Lower lobe of right lung (tissue), 2 donors: ENCODE measurements at regions not wholly inside any gene's neighbourhood (a gene's known extent, or its start where the extent isn't known, plus 50 kb on each side); places are given as distances from the start of the nearest gene placed in this dataset.

Source experiments
- ATAC-seq, 2 donors: fragments of 200-7000 bp; cut with Tn5 transposase; one replicate each; pipeline ENCODE4 v1.9.1; 2020 to 2022; ENCODE audit warnings: mild to moderate bottlenecking in 2 of 2, moderate library complexity in 2 of 2
- DNase-seq: peaks from one replicate; pipeline ENCODE4 v3.0.0-alpha.2; 2020
- H3K27ac ChIP-seq: fragments of 200-600 bp; one replicate; pipeline ENCODE4 v1.8.0; 2022
- H3K27me3 ChIP-seq: fragments of 200-600 bp; one replicate; pipeline ENCODE4 v1.8.0; 2022; ENCODE audit warnings: low read depth
- H3K36me3 ChIP-seq: fragments of 200-600 bp; one replicate; pipeline ENCODE4 v1.8.0; 2022; ENCODE audit warnings: mild to moderate bottlenecking
- H3K4me1 ChIP-seq: fragments of 200-600 bp; one replicate; pipeline ENCODE4 v1.8.0; 2022
- H3K4me3 ChIP-seq: fragments of 200-600 bp; one replicate; pipeline ENCODE4 v1.8.0; 2022; ENCODE audit warnings: mild to moderate bottlenecking
- H3K9me3 ChIP-seq: fragments of 200-600 bp; one replicate; pipeline ENCODE4 v1.8.0; 2022
- intact Hi-C: fragments of 100-400 bp; cut with DNase I; formaldehyde crosslinking; loops from one replicate; pipeline ENCODE4 v1.11.0; 2022
- TF ChIP-seq, protein P1 (sequence below): fragments of 200-600 bp; IDR thresholded peaks from one replicate; pipeline ENCODE4 v1.8.0; 2022; ENCODE audit warnings: antibody characterized with exemption, mild to moderate bottlenecking
- donor health status: DM: no; HTN: yes; CAD: no; lungs with severe emphysema.

DNA sequence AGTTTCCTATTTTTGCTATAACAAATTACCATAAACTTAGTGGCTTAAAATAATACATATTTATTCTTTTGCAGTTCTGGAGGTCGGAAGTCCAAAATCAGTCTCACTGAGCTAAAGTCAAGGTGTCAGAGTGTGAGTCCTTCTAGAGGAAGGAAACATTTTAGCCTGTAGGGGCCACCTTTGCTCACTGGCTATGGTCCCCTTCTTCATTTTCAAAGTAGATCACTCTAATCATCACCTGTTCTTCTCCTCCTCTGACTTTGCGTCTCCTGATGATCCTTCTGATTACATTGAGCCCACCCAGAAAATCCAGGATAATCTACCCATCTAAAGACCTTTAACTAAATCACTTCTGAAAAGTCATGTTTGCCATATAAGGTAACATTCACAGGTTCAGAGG lies 534.4 kb upstream of the SALL1 start:
- Histone ChIP-seq H3K36me3 (no peaks in the 10 kb centered on the region), H3K27me3 (no peaks in the 10 kb centered on the region), H3K9me3 (no peaks in the 10 kb centered on the region), H3K27ac (no peak overlapping the region), H3K4me1 (no peaks in the 10 kb centered on the region), H3K4me3 (no peak overlapping the region)
- DNase-seq: no peak
- TF ChIP-seq, protein P1, sequence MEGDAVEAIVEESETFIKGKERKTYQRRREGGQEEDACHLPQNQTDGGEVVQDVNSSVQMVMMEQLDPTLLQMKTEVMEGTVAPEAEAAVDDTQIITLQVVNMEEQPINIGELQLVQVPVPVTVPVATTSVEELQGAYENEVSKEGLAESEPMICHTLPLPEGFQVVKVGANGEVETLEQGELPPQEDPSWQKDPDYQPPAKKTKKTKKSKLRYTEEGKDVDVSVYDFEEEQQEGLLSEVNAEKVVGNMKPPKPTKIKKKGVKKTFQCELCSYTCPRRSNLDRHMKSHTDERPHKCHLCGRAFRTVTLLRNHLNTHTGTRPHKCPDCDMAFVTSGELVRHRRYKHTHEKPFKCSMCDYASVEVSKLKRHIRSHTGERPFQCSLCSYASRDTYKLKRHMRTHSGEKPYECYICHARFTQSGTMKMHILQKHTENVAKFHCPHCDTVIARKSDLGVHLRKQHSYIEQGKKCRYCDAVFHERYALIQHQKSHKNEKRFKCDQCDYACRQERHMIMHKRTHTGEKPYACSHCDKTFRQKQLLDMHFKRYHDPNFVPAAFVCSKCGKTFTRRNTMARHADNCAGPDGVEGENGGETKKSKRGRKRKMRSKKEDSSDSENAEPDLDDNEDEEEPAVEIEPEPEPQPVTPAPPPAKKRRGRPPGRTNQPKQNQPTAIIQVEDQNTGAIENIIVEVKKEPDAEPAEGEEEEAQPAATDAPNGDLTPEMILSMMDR: no peak
- no peak for ATAC-seq
- intact Hi-C loops: no loop called here

DNA sequence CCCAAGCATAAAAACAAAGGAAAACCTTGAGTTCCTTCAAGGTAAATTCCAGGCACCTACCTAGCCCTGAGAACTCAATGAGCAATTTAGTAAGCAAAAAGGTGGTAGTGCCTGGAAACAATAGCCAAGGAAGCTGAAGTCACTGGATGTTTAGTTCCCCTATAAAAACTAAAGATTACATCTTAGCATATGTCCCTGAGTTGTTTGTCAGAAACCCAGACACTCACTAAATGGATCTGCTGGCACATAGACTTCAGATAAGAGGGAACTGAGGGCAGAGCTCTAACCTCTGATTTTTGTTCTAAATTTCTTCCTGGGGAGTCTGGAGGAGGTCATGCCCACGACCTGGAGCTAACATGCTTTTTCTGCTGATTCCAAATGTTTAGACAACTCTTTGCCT lies 532.8 kb upstream of the SALL1 start:
- Histone ChIP-seq H3K4me3 (no peak overlapping the region), H3K27me3 (no peaks in the 10 kb centered on the region), H3K9me3 (no peaks in the 10 kb centered on the region), H3K4me1 (no peaks in the 10 kb centered on the region), H3K27ac (no peak overlapping the region), H3K36me3 (no peaks in the 10 kb centered on the region)
- ATAC-seq (no peak), DNase-seq (no peak)
- TF ChIP-seq, protein P1: no peak
- intact Hi-C loops: no loop called here

DNA sequence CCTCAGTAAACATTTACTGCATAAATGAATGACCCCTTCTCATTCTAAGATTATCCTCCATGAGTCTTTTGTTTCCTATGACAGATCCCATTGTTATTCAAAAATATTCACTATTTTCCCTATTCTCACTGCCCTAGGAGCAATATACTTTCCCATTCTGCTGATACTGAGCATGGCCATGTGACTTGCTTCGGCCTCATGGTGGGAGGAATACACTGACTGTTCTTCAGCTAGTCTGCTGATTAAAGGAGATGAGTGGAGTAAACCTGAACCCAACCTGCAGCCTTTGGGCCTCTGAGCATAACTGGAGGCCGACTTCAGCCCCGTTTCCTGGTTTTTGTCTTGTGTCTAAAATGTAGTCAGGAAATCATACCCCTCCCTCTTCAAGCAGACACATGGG lies 531.8 kb upstream of the SALL1 start:
- DNase-seq: no peak
- TF ChIP-seq, protein P1: no peak

DNA sequence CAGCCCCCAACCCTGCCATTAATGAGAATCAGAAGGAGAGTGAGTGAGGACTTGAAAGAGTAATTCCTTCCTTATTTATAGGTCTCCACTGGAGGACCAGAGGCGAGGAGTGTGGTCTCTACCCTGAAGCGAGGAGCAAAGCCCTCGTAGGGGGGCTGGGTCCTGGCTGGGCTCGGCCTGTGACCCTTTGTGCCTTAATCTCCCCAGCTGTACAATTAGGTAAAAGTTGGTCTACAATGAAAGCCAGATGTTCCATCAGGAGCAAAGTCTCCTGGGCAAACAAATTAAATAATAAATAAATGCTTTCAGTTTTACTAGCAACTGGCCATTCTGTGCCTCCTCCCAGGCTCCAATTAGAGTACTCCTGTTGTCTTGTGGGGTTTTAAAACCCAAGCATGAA lies 523.5 kb upstream of the SALL1 start:
- Histone ChIP-seq H3K36me3 (no peaks in the 10 kb centered on the region), H3K27ac (no peak overlapping the region), H3K4me1 (no peaks in the 10 kb centered on the region), H3K27me3 (no peaks in the 10 kb centered on the region), H3K4me3 (no peak overlapping the region), H3K9me3 (no peaks in the 10 kb centered on the region)
- ATAC-seq (no peak), DNase-seq (no peak)
- TF ChIP-seq, protein P1: no peak
- intact Hi-C loops: no loop called here

More for the DNA sequence above, 531.8 kb upstream of the SALL1 start:
- H3K4me3 ChIP-seq: no peak overlapping the region
- no peaks in the 10 kb centered on the region for H3K36me3 ChIP-seq
- no peaks in the 10 kb centered on the region for H3K4me1 ChIP-seq
- intact Hi-C loops: no loop called here
- H3K9me3 ChIP-seq: no peaks in the 10 kb centered on the region
- ATAC-seq: no peak
- H3K27me3 ChIP-seq: no peaks in the 10 kb centered on the region
- no peak overlapping the region for H3K27ac ChIP-seq

DNA sequence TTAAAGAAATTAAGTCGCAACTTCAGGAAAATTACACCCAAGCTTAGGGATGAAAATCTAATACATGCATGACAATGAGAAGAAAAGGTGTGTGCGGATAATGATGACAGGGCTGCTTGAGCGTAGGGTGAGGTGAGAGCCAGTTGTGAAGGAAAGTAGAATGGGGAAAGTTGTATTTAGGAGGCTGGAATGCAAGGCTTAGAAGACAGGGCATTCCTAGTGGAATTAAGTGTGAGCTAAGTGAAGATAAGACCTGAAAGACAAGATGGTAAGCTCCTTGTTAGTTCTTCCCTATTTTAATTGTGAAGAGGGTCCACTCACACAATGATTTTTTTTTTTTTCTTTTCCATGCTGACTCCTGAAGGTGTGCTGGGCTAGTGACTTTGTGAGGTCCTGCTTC lies 519.5 kb upstream of the SALL1 start:
- no peak for ATAC-seq
- H3K4me1 ChIP-seq: no peaks in the 10 kb centered on the region
- no peak overlapping the region for H3K4me3 ChIP-seq
- no peaks in the 10 kb centered on the region for H3K27me3 ChIP-seq
- H3K36me3 ChIP-seq: no peaks in the 10 kb centered on the region
- TF ChIP-seq, protein P1: no peak
- H3K9me3 ChIP-seq: no peaks in the 10 kb centered on the region
- H3K27ac ChIP-seq: no peak overlapping the region
- intact Hi-C loops: no loop called here
- no peak for DNase-seq

DNA sequence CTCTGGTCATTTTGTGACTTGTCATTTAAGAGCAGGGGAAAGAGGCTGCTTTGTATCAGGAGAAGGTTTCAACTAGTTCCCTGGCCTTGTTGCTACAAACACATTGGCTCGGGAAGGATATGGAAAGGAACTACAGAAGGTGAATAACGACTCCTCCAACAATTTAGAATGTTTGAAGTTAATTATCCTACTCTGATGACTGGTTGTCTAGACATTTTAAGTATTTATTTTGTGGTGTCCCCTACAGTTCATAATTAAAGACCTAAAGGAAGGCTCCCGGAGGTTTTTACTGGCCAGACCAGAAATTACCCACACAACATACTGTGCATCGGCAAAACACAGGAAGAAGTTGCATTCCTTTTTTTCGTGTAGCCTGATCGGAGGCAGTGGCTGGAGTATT lies 515.8 kb upstream of the SALL1 start:
- ATAC-seq: no peak

More for the DNA sequence above, 515.8 kb upstream of the SALL1 start:
- H3K27ac ChIP-seq: no peak overlapping the region
- intact Hi-C loops: no loop called here
- no peak for DNase-seq
- H3K36me3 ChIP-seq: no peaks in the 10 kb centered on the region
- H3K9me3 ChIP-seq: no peaks in the 10 kb centered on the region
- no peak overlapping the region for H3K4me3 ChIP-seq
- H3K4me1 ChIP-seq: no peaks in the 10 kb centered on the region
- H3K27me3 ChIP-seq: no peaks in the 10 kb centered on the region
- TF ChIP-seq, protein P1: no peak
